Suprapubic skin (tissue), 4 donors: ENCODE measurements at regions not wholly inside any gene's neighbourhood (a gene's known extent, or its start where the extent isn't known, plus 50 kb on each side); places are given as distances from the start of the nearest gene placed in this dataset.

Source experiments
- DNase-seq, 2 donors: peaks; one replicate each; pipeline ENCODE4 v3.0.0-alpha.2; 2019; ENCODE audit warnings: low spot score in 2 of 2
- H3K27ac ChIP-seq: fragments of 200-600 bp; sonication (generic); one replicate; pipeline ENCODE4 v1.5.1; 2019
- H3K27me3 ChIP-seq: fragments of 200-600 bp; sonication (generic); one replicate; pipeline ENCODE4 v1.5.1; 2019
- H3K36me3 ChIP-seq: fragments of 200-600 bp; sonication (generic); one replicate; pipeline ENCODE4 v1.5.1; 2019
- H3K4me1 ChIP-seq: fragments of 200-600 bp; sonication (generic); one replicate; pipeline ENCODE4 v1.5.1; 2019
- H3K4me3 ChIP-seq: fragments of 200-600 bp; sonication (generic); one replicate; pipeline ENCODE4 v1.5.1; 2019; ENCODE audit warnings: mild to moderate bottlenecking
- H3K9me3 ChIP-seq: fragments of 200-600 bp; sonication (generic); one replicate; pipeline ENCODE4 v1.5.1; 2019
- EP300 ChIP-seq: sonication (generic); formaldehyde crosslinking; IDR thresholded peaks from one replicate; pipeline ENCODE4 v1.6.1; 2017; ENCODE audit warnings: antibody characterized with exemption
- POLR2A ChIP-seq, 2 donors: fragments of 450-650 bp; IDR thresholded peaks; one replicate each; pipeline ENCODE4 v1.6.1; 2017; ENCODE audit warnings: antibody characterized with exemption in 2 of 2, mild to moderate bottlenecking in 2 of 2, moderate library complexity in 2 of 2
- POLR2AphosphoS5 ChIP-seq, 3 donors: sonication (generic); formaldehyde crosslinking; IDR thresholded peaks; one replicate each; pipeline ENCODE4 v1.6.1; 2017; ENCODE audit warnings: antibody characterized with exemption in 3 of 3
- WGBS: methylation state at CpG from one replicate; pipeline ENCODE4 v1.1.5; 2018; 5-methylcytosine and 5-hydroxymethylcytosine counted together
- TF ChIP-seq, protein P1 (sequence below), 2 donors: fragments of 200-600 bp in 1 of 2; fragments of 450-650 bp in 1 of 2; sonication (generic) in 1 of 2; IDR thresholded peaks; one replicate each; pipeline ENCODE4 v1.5.1; 2016 to 2019; ENCODE audit warnings: antibody characterized with exemption in 2 of 2, mild to moderate bottlenecking in 1 of 2, moderate library complexity in 1 of 2

DNA sequence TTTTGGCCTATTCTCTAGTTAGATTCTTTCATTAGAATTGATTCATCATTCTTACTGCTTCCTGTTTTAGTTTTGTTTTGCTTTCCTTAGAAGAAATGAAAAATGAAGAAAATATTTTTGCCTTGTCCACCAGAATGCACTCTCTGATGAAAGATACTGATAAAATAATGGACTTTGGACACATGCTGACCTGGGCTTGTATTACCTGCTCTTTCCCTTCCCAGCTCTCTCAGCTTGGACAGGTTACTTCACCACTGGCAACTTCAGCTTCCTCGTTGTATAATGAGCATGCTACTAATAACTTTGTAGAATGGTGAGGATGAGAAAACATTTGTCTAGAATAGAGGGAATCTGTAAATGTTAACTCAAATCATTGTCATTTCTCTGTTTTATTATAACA is 1468.1 kb upstream of the WWC1 start:
- Histone ChIP-seq H3K27me3 (no peaks in the 10 kb centered on the region), H3K36me3 (no peaks in the 10 kb centered on the region), H3K4me3 (no peak overlapping the region), H3K27ac (no peak overlapping the region), H3K9me3 (no peaks in the 10 kb centered on the region), H3K4me1 (no peaks in the 10 kb centered on the region)
- WGBS = 68% methylated on average over 1 of the region's 1 CpG
- TF ChIP-seq EP300 = no peak
- no peak for TF ChIP-seq POLR2A (IDR thresholded peaks at IDR 0.05)
- no peak for DNase-seq

DNA sequence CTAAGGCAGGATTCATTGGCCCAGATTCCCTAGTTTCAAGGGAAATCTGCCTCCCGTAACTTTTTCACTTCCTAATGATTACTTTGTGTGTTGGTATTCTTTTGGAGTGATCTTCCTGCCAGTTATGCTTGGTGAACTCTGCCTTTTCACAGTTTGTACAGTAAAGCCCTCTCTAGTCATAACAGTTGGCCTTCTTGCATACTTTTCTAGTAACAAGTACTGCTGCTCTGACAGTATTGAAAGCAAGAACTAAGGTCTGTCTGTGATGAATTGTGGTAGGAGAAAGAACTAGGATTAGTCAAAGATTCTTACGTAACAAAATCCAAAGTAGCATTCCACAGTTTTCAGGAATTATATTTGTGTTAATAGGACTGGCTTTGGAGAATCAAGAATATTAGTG is 1457.2 kb upstream of the WWC1 start:
- Histone ChIP-seq H3K4me3 (no peak overlapping the region), H3K9me3 (no peaks in the 10 kb centered on the region), H3K27me3 (no peaks in the 10 kb centered on the region), H3K4me1 (no peaks in the 10 kb centered on the region), H3K36me3 (no peaks in the 10 kb centered on the region), H3K27ac (no peak overlapping the region)
- TF ChIP-seq EP300 (no peak), POLR2A (IDR thresholded peaks at IDR 0.05) (no peak), POLR2AphosphoS5 (IDR thresholded peaks at IDR 0.05) (no peak)
- TF ChIP-seq, protein P1, sequence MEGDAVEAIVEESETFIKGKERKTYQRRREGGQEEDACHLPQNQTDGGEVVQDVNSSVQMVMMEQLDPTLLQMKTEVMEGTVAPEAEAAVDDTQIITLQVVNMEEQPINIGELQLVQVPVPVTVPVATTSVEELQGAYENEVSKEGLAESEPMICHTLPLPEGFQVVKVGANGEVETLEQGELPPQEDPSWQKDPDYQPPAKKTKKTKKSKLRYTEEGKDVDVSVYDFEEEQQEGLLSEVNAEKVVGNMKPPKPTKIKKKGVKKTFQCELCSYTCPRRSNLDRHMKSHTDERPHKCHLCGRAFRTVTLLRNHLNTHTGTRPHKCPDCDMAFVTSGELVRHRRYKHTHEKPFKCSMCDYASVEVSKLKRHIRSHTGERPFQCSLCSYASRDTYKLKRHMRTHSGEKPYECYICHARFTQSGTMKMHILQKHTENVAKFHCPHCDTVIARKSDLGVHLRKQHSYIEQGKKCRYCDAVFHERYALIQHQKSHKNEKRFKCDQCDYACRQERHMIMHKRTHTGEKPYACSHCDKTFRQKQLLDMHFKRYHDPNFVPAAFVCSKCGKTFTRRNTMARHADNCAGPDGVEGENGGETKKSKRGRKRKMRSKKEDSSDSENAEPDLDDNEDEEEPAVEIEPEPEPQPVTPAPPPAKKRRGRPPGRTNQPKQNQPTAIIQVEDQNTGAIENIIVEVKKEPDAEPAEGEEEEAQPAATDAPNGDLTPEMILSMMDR (IDR thresholded peaks at IDR 0.05) = no peak
- WGBS = 85% methylated on average over 2 of the region's 2 CpGs
- DNase-seq = no peak

DNA sequence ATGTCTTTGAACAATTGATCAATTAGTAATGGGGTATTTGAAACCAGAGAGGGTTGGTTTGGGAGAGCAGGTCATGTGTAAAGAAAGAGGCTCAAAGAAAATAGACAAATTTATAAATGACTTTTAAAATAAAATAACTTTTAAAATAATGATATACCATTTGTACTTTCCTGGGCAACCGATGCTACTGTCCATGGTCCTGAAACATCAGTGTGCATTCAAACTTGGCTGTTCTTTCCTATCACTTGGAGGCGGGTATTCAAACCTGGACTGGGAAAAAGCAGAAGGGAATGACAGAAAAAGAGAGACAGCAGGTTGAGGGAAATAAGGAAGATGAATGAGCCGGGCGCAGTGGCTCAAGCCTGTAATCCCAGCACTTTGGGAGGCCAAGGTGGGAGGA is 1446.4 kb upstream of the WWC1 start:
- no peaks in the 10 kb centered on the region for H3K4me1 ChIP-seq
- H3K27me3 ChIP-seq = no peaks in the 10 kb centered on the region
- no peak overlapping the region for H3K4me3 ChIP-seq
- TF ChIP-seq, protein P1 (IDR thresholded peaks at IDR 0.05) = no peak
- TF ChIP-seq EP300 = no peak
- TF ChIP-seq POLR2AphosphoS5 (IDR thresholded peaks at IDR 0.05) = no peak
- TF ChIP-seq POLR2A (IDR thresholded peaks at IDR 0.05) = no peak
- H3K36me3 ChIP-seq = no peaks in the 10 kb centered on the region
- no peak for DNase-seq
- no peaks in the 10 kb centered on the region for H3K9me3 ChIP-seq
- no peak overlapping the region for H3K27ac ChIP-seq
- WGBS = 78% methylated on average over 4 of the region's 4 CpGs

DNA sequence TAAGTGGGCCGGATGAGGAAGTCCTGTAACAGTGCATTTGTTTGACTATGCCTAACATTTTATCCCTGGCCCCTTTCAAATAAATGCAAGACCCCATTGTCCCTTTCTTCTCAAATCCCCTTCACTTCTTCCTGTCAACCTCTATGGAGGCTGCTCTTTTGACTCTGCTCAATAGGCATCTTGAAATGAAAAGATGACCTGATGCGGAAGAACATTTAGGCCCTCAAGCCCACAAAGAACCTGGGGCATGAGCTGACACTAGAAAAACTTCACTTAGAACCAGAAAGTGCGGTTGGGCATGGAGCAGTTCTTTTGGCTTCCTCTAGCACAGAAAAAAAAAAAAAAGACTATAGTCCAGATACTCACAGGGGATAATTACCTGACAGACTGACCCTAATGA is 1434.7 kb upstream of the WWC1 start:
- Histone ChIP-seq H3K4me1 (no peaks in the 10 kb centered on the region), H3K27ac (no peak overlapping the region), H3K36me3 (no peaks in the 10 kb centered on the region), H3K4me3 (no peak overlapping the region), H3K9me3 (no peaks in the 10 kb centered on the region), H3K27me3 (no peaks in the 10 kb centered on the region)
- 93% methylated on average over 3 of the region's 3 CpGs for WGBS
- TF ChIP-seq, protein P1 (IDR thresholded peaks at IDR 0.05) = no peak
- no peak for TF ChIP-seq POLR2A (IDR thresholded peaks at IDR 0.05)
- no peak for TF ChIP-seq POLR2AphosphoS5 (IDR thresholded peaks at IDR 0.05)
- no peak for TF ChIP-seq EP300
- DNase-seq = no peak

DNA sequence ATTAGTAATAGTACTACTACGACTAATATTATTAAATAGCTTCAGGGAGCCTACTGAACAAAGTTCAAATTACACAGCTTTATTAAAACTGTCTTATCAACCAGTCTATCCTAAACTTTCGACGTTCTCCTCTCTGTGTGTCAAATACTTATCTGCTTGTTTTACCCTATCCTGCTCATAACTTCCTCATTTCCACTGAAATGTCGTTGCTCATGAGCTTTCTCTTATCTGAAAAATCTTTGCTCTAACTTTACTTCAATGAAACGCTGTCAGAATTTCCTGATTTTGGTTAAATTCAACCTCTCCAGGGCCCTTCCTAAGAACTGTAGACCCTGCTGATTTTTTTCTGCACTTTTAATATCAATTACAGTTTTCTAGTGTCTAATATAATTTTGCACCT is 1431.0 kb upstream of the WWC1 start:
- TF ChIP-seq POLR2A (IDR thresholded peaks at IDR 0.05) (no peak), EP300 (no peak), POLR2AphosphoS5 (IDR thresholded peaks at IDR 0.05) (no peak)
- TF ChIP-seq, protein P1 (IDR thresholded peaks at IDR 0.05) = no peak
- H3K4me3 ChIP-seq = no peak overlapping the region
- 55% methylated on average over 5 of the region's 5 CpGs for WGBS

DNA sequence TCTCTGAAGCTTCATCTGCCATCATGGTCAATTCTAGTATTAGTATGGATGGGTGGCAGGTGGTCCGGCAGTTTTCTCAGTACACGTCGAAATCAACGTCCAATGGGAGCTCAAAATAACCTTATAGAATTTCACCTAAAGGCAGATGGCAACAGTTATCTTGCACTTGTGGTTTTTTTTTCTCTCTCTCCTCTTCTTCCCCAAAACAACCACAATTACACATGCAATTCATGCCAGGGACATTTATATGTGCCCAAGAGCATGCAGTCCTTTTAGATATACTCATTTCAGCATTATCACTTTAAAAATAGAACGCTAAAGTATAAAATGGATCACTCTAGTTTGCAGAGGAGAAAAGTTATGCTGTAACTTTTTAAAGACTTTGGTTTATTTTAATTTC is 1428.9 kb upstream of the WWC1 start:
- no peaks in the 10 kb centered on the region for H3K36me3 ChIP-seq
- WGBS = 88% methylated on average over 5 of the region's 5 CpGs

More for the DNA sequence above, 1431.0 kb upstream of the WWC1 start:
- H3K36me3 ChIP-seq = no peaks in the 10 kb centered on the region
- H3K27me3 ChIP-seq = no peaks in the 10 kb centered on the region
- DNase-seq = no peak
- no peak overlapping the region for H3K27ac ChIP-seq
- H3K4me1 ChIP-seq = no peaks in the 10 kb centered on the region
- H3K9me3 ChIP-seq = no peaks in the 10 kb centered on the region

More for the DNA sequence above, 1428.9 kb upstream of the WWC1 start:
- H3K4me3 ChIP-seq = no peak overlapping the region
- no peak for DNase-seq
- H3K27ac ChIP-seq = no peak overlapping the region
- TF ChIP-seq EP300 = no peak
- TF ChIP-seq POLR2AphosphoS5 (IDR thresholded peaks at IDR 0.05) = no peak
- TF ChIP-seq, protein P1 (IDR thresholded peaks at IDR 0.05) = no peak
- TF ChIP-seq POLR2A (IDR thresholded peaks at IDR 0.05) = no peak
- H3K4me1 ChIP-seq = no peaks in the 10 kb centered on the region
- H3K27me3 ChIP-seq = no peaks in the 10 kb centered on the region
- H3K9me3 ChIP-seq = no peaks in the 10 kb centered on the region
